Limb (tissue), 2 donors: ENCODE measurements at regions not wholly inside any gene's neighbourhood (a gene's known extent, or its start where the extent isn't known, plus 50 kb on each side); places are given as distances from the start of the nearest gene placed in this dataset.
"Not testable (repeated sequence)": the region's sequence is repeated elsewhere in the genome, so short reads cannot be mapped to it uniquely, and the experiment has no call there.

Experiments used
- DNase-seq, 2 donors: peaks; one replicate each; pipeline ENCODE4 v3.0.0-alpha.2; 2016; ENCODE audit errors: extremely low spot score in 2 of 2

DNA sequence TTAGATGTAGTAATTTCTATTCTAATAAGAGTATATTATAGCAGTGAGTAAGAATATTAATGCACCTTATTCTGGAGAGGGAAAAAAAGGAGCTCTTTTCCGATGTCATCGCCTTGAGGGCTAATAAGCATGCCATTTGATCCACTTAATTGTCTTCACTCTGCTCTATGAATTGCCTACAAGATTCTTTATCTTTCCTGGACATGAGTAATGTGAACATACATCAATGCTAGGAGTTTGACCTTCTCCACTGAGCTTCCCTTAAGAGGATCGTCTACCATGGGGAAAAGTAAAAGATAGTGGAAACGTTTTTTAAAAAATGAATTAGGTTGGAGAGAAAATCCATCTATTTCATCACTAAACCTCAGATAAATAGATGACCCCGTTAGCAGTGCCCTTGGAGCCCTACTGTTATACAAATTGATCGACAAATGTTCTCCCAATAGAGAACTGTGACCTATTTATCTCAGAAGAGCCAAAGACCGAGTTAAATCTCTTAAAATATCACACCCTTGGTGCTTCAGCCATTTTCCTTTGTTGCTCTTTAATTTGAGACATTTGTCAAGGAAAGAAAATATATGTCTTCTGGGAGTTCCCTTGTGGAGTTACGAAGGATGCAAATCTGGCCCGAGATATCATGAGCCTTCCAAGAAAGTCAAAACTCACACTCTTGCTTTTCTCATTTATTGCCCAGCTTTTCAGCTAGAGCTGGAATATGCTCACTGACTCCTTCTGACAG is 898.5 kb downstream of the KCNJ2 start:
- DNase-seq: no peak

- no peak for DNase-seq
Observed at GRCh38 chr17:71068408-71068750, 899.0 kb downstream of the KCNJ2 start.

- DNase-seq: no peak
Observed at GRCh38 chr17:71071041-71071440, 901.7 kb downstream of the KCNJ2 start.

- DNase-seq: no peak
Observed at GRCh38 chr17:71071837-71072236, 902.5 kb downstream of the KCNJ2 start.

GRCh38 chr17:71080937-71081336 is 911.6 kb downstream of the KCNJ2 start:
- no peak for DNase-seq

DNA sequence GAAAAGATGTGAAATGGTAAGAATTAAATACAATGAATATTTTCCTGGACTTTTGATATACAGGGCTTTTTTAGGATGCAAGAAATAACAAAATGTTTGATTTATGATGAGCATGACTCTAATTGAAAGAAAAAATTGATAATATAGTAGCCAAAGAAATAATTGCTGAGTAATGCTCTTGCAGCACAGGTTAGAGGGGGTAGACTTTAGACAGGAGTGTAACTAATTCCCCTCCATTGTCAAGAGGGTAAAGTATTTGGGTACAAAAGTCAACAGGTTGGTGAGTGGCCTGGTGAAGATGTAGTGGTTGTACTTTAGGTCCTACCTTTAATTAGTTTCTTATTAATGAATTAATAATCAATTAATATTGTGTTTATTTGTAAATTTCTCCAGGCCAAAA is 912.3 kb downstream of the KCNJ2 start:
- no peak for DNase-seq

DNA sequence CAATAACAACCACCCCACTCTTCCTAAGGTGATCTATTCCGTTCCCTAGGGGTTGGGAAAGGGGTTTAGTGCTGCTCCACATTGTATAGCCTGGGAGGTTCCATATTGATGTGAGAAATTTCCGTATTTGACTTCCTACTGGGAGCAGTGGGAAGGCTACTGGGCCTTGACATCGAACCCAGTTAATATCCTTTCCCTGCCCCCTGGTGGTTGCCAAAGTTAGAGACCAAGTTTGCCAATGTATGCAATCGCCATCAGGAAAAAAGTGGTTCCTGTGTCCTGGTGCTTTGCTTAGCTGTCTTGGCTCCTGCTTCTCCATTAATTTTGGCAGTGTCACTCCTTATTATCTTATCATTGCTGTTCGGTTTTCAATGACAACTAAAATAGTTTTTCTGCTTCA is 914.9 kb downstream of the KCNJ2 start:
- no peak for DNase-seq

- DNase-seq: no peak
Observed at GRCh38 chr17:71084838-71085237, 915.5 kb downstream of the KCNJ2 start.

DNA sequence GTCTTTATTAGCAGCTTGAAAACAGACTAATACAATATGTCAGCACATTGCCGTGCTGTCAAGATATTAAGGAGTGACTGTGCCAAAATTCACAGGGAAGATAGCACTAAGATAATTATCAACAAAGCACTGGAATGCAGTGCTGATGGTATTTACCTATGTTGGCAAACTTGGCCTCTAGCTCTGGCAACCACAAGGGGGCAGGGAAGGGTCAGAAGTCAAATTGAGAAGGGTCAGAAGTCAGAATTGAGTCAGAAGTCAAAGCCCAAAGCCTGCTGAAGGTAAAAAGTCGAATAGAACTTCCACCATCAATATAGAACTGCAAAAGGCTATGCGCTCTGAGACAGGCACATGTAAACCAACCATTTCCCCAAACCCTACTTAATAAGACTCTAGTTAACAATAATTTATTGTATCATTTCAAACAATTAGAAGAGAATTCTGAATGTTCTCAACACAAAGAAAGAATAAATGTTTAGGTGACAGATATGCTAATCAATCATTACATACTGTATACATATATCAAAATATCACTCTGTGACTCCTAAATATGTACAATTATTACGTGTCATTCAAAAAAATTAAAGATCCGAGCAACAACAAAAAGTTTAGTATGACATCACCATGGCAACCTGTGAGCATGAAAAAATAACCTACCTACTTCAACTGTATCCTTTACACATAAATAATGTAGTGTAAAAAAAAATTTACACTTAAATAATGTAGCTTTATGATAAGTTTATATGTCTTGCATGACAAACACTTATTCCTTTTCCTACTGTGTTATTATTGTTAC is 916.1 kb downstream of the KCNJ2 start:
- DNase-seq: no peak

DNA sequence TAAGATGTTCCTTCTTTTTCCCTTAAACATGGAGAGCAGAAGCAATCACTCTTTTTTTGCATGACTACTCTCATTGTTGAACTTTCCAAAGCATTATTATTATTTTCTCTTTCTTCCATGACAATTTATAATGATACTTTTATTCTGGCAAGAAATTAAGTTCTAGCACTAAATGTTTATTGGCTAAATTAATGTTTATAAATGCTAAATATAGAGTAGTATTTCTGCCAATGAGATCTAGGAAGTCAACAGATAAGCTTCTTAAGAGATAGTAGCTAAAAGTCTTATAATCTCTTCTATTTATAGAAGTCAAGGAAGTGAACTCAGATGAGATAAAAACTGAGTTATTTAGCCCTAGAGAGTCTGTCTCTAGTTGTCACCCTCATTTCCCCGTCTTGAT is 920.1 kb downstream of the KCNJ2 start:
- no peak for DNase-seq

GRCh38 chr17:71098071-71098470 is 928.7 kb downstream of the KCNJ2 start:
- no peak for DNase-seq

GRCh38 chr17:71099003-71099714 is 929.8 kb downstream of the KCNJ2 start:
- peak in 1 of 2 donors; percentile 20 for DNase-seq

GRCh38 chr17:71102777-71103176 is 933.4 kb downstream of the KCNJ2 start:
- DNase-seq: no peak

GRCh38 chr17:71104225-71104624 is 934.9 kb downstream of the KCNJ2 start:
- no peak for DNase-seq

DNA sequence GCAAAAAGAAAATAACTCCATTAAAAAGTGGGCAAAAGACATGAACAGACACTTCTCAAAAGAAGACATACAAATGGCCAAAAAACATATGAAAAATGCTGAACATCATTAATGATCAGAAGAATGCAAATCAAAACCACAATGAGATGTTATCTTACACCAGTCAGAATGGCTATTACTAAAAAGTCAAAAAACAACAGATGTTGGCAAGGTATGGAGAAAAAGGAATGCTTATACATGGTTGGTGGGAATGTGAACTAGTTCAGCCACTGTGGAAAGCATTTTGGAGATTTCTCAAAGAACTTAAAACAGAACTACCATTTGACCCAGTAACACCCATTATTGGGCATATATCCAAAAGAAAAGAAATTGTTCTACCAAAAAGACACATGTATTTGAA is 936.7 kb downstream of the KCNJ2 start:
- DNase-seq: not testable (repeated sequence)

DNA sequence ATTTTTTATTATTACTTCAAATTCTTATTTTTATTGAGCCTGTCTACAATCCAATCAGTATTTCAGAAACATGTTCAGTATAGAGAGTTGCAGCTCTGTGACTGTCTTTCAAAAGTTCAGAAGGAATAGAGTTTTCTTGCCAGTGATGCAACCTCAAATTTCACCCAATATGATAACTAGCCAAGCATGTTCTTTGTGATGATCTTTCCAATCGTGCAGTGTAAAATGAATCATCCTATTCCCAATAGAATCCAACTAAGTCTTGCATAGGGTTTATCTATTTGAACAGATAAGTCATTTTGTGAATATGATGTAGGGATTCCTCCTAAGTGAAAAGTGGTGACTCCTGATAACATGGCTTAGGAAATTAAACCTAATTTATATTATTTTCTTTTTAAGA is 937.8 kb downstream of the KCNJ2 start:
- DNase-seq: no peak

GRCh38 chr17:71109697-71110096 is 940.4 kb downstream of the KCNJ2 start:
- DNase-seq: no peak

DNA sequence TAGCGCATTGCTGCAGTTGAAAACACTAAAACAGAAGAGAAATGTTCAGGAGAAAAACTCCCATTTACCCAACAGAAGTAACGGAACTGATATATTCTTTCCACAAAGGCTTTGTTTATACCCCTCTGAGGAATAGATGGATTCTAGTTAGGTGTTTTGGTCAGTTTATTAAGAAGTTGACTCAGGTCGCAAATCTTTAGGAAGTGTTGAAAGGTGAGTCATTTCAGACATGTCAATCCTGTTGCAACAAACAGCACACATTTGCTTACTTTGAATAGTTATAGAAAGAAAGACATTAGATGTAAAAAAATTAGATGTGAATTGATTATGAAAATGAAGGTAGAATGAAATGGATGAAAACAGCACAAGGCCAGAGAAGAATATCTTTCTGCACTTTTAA is 941.0 kb downstream of the KCNJ2 start:
- no peak for DNase-seq

- DNase-seq: no peak
Observed at GRCh38 chr17:71111460-71111859, 942.1 kb downstream of the KCNJ2 start.

DNA sequence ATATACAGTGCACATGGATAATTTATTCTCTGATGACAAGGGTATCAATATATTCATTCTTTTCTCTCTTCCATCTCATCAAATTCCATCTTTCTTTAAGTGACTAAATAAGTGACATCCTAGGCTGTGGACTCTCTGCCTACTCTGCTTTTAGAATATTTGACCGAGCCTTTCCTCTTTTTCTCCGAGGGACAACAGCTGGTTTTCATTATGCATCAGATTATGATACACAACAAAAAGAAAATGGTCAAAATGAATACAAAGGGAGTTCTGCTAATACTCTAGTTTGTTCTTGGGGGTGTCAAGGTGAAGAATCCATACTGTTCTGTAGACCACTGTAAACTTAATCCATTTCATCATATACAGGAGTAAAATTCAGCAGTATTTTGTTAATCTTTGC is 942.6 kb downstream of the KCNJ2 start:
- peak in 1 of 2 donors; percentile 28 for DNase-seq

GRCh38 chr17:71113347-71113746 is 944.0 kb downstream of the KCNJ2 start:
- no peak for DNase-seq

DNA sequence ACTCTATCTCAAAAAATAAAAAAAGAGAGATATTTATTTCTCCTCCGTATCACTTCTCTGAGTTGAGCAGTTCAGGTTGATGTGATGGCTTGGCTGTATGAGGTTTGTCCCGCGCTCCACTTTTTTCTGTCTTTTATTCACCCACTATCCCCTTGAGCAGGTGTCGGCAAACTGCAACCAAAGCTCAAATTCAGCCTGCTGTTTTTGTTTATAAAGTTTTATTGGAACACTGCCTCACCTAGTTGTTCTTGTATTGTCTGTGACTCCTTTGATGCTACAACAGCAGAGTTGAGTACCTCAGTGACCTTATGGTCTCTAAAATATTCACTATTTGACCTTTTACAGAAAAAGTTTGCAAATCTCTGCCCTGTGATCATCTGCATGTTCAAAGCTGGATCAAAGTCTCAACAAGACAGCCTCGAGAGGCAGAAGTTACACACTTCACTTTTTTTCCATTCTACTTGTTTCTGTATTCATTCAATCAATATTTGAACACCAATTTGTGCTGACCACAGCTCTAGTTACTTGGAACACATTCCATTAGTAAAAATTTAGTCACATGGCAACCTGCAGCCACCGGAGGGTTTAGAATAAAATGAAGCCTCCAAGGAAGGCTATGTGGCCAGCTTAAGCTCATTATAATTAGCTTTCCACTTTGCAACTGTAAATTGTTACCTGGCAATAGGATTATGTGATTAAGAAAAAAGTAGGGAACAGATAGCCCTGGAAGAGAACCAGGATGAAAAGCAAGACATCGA is 945.8 kb downstream of the KCNJ2 start:
- no peak for DNase-seq
